ENCODE measurements at regions not wholly inside any gene's neighbourhood (a gene's known extent, or its start where the extent isn't known, plus 50 kb on each side); places are given as distances from the start of the nearest gene placed in this dataset. TPM values are rescaled to one million over a fixed set of nuclear protein-coding genes. Genes with fewer than 3 reads are reported as not detected.

DNA sequence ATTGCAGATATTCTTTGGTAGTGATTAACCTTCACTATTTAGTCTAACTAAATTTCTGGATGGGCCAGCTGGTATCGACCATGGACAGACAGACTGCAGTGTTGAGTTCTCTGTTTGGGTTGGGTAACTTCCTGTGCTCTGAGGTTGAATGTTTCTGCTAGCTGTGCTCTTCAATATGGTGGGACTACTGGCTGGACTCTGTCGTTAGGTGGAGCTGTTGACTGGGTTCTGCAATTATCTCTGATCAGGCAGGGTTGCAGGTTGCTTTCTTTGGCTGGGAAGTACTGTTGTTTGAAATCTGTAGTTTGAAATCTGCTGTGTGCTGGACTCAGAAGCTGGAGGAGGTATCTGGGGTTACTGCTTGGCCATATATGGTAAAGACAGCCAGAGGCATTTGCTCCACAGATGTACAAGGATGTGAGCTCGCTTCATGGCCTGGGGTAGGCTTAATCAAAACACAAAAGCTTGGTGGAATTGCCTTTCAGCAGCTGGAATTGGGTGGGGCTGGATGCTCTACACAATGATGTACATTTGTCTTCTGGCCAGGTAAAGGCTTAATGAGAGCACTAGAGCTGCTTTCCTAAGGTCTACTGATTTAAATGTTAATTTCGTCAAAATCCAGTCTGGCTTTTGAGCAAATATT, 1472.0 kb downstream of the FAM133A start:
- Histone ChIP-seq H3K4me3 (ENCODE audit: low read depth, low read length, poor library complexity, severe bottlenecking) (no peak overlapping the region), H3K36me3 (ENCODE audit: insufficient read depth, low read length) (no peaks in the 10 kb centered on the region), H3K79me2 (ENCODE audit: insufficient read depth, low read depth, low read length) (no peaks in the 10 kb centered on the region), H3K27ac (ENCODE audit: low read depth, low read length, poor library complexity, severe bottlenecking) (no peak overlapping the region), H3K9me3 (ENCODE audit: low read length) (no peaks in the 10 kb centered on the region), H3K4me1 (ENCODE audit: insufficient read depth, low read length, poor library complexity, severe bottlenecking) (no peaks in the 10 kb centered on the region), H3K9me2 (ENCODE audit: insufficient read depth, low read length) (no peaks in the 10 kb centered on the region), H2AFZ (ENCODE audit: low read length) (no peak overlapping the region), H4K20me1 (ENCODE audit: insufficient read depth, low read length) (no peaks in the 10 kb centered on the region), H3K4me2 (ENCODE audit: low read length) (no peak overlapping the region)
- ChIA-PET CTCF (ENCODE audit: unreplicated experiment) (no interaction called here), POLR2A (no interaction called here)
- DNase-seq (ENCODE audit: low spot score), result no peak
- BruUV-seq (replicated peaks), result no TSS peak
- intact Hi-C loops (cut with micrococcal nuclease; ENCODE audit: unreplicated experiment), result no loop called here
- TF ChIP-seq EZH2phosphoT487 (IDR thresholded peaks at IDR 0.05; ENCODE audit: borderline replicate concordance, low read depth, low read length), result no peak
- TF ChIP-seq, protein P1, sequence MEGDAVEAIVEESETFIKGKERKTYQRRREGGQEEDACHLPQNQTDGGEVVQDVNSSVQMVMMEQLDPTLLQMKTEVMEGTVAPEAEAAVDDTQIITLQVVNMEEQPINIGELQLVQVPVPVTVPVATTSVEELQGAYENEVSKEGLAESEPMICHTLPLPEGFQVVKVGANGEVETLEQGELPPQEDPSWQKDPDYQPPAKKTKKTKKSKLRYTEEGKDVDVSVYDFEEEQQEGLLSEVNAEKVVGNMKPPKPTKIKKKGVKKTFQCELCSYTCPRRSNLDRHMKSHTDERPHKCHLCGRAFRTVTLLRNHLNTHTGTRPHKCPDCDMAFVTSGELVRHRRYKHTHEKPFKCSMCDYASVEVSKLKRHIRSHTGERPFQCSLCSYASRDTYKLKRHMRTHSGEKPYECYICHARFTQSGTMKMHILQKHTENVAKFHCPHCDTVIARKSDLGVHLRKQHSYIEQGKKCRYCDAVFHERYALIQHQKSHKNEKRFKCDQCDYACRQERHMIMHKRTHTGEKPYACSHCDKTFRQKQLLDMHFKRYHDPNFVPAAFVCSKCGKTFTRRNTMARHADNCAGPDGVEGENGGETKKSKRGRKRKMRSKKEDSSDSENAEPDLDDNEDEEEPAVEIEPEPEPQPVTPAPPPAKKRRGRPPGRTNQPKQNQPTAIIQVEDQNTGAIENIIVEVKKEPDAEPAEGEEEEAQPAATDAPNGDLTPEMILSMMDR (conservative IDR thresholded peaks at IDR 0.05; ENCODE audit: low read length), result no peak

DNA sequence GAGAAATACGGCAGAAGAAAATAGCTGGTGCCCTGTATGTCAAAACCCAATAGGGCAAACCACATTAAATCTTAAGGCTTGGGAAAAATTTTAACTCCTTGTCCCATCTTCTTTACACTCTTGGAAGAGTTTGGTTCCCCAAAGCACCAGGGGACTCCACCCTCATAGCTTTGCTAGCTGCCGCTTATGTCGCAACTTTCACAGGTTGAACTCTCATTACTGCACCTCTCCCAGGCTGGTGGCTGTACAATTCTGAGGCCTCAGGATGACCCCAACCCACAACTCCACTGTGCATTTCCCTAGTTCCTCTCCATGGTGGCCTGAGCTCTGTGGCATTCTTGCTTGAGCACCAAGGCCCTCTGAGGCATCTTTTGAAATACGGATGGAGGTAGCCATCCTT, 1478.8 kb downstream of the FAM133A start:
- ChIA-PET POLR2A (no interaction called here), CTCF (ENCODE audit: unreplicated experiment) (no interaction called here)
- no peaks in the 10 kb centered on the region for H4K20me1 ChIP-seq (ENCODE audit: insufficient read depth, low read length)
- DNase-seq (ENCODE audit: low spot score), result no peak
- H3K79me2 ChIP-seq (ENCODE audit: insufficient read depth, low read depth, low read length), result no peaks in the 10 kb centered on the region
- no TSS peak for BruUV-seq (replicated peaks)
- TF ChIP-seq, protein P1 (conservative IDR thresholded peaks at IDR 0.05; ENCODE audit: low read length), result no peak
- TF ChIP-seq EZH2phosphoT487 (IDR thresholded peaks at IDR 0.05; ENCODE audit: borderline replicate concordance, low read depth, low read length), result no peak
- intact Hi-C loops (cut with micrococcal nuclease; ENCODE audit: unreplicated experiment), result no loop called here
- H3K36me3 ChIP-seq (ENCODE audit: insufficient read depth, low read length), result no peaks in the 10 kb centered on the region
- H3K9me3 ChIP-seq (ENCODE audit: low read length), result no peaks in the 10 kb centered on the region
- H3K4me3 ChIP-seq (ENCODE audit: low read depth, low read length, poor library complexity, severe bottlenecking), result no peak overlapping the region
- H3K4me2 ChIP-seq (ENCODE audit: low read length), result no peak overlapping the region
- no peaks in the 10 kb centered on the region for H3K9me2 ChIP-seq (ENCODE audit: insufficient read depth, low read length)
- H3K27ac ChIP-seq (ENCODE audit: low read depth, low read length, poor library complexity, severe bottlenecking), result no peak overlapping the region
- no peaks in the 10 kb centered on the region for H3K4me1 ChIP-seq (ENCODE audit: insufficient read depth, low read length, poor library complexity, severe bottlenecking)
- no peak overlapping the region for H2AFZ ChIP-seq (ENCODE audit: low read length)

DNA sequence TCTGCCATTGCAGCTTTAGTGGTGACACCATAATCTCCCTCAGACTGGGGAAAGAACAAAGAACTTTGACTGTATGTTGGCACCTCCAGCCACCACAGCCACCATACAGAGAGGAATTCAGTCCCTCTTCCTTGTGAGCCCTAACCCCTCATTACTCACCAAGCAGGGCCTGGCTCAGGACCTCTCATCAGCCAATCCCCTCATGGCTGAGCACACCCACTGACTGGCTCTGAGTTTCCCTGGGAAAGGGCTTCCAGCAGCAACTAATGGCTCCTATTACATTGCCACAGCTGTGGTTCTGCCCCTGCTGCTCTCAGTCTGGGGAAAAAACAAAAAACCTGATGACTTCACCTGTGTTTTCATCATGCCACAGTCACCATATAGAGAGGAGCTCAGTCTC, 1482.6 kb downstream of the FAM133A start:
- ChIA-PET CTCF (ENCODE audit: unreplicated experiment) (no interaction called here), POLR2A (no interaction called here)
- Histone ChIP-seq H3K4me3 (ENCODE audit: low read depth, low read length, poor library complexity, severe bottlenecking) (no peak overlapping the region), H3K9me3 (ENCODE audit: low read length) (no peaks in the 10 kb centered on the region), H3K4me2 (ENCODE audit: low read length) (no peak overlapping the region), H3K27ac (ENCODE audit: low read depth, low read length, poor library complexity, severe bottlenecking) (no peak overlapping the region), H4K20me1 (ENCODE audit: insufficient read depth, low read length) (no peaks in the 10 kb centered on the region), H3K4me1 (ENCODE audit: insufficient read depth, low read length, poor library complexity, severe bottlenecking) (no peaks in the 10 kb centered on the region), H3K36me3 (ENCODE audit: insufficient read depth, low read length) (no peaks in the 10 kb centered on the region), H3K79me2 (ENCODE audit: insufficient read depth, low read depth, low read length) (no peaks in the 10 kb centered on the region), H3K9me2 (ENCODE audit: insufficient read depth, low read length) (no peaks in the 10 kb centered on the region), H2AFZ (ENCODE audit: low read length) (no peak overlapping the region)
- intact Hi-C loops (cut with micrococcal nuclease; ENCODE audit: unreplicated experiment), result no loop called here
- no TSS peak for BruUV-seq (replicated peaks)
- TF ChIP-seq, protein P1 (conservative IDR thresholded peaks at IDR 0.05; ENCODE audit: low read length), result no peak
- no peak for TF ChIP-seq EZH2phosphoT487 (IDR thresholded peaks at IDR 0.05; ENCODE audit: borderline replicate concordance, low read depth, low read length)
- no peak for DNase-seq (ENCODE audit: low spot score)

Small RNA genes in the stretch of these regions (microRNA-seq; reads per million reads assigned to microRNA genes)
- 4.5 reads per million for gene MIR548M (ENCODE audit: borderline replicate concordance)

Small RNA genes in the stretch of these regions (small RNA-seq; reads per million reads assigned to genes)
- gene MIR548M, result not detected

All from OCI-LY7 (cell line).